ENCODE measurements at regions not wholly inside any gene's neighbourhood (a gene's known extent, or its start where the extent isn't known, plus 50 kb on each side); places are given as distances from the start of the nearest gene placed in this dataset.

DNA sequence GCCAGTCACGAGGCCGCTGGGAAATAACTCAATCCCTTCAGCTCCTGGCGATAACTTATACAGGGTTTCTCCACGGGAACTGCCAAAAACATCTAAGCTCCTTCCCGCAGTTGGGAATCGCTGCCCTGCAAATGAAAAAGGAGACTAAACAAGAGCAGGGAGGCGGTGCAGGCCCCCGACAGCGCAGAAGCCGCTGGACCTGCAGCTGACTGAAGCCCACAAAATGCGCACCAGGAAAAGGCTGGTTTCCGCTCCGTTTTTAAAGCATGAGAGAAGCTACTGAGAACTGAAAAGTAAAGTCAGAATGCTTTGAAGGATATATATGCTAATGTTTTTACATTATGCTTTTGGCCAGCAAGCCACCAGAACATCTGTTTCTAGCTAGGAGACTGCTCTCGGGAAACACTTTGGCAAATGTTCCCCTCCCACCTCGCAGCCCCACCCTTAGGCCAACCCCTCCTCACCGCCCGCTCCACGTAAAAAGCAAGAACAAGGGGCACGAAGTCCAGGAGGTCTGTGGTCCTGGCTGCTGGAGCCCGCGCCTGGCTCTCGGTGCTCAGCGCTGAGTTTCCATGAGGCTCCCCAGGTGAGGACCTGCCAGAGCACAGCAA lies 90.5 kb downstream of the SOD2 start:
- whole genome bisulfite sequencing (ENCODE audit: low lambda C conversion rate, missing lambda C conversion rate), result 88% methylated on average over 23 of the region's 23 CpGs

DNA sequence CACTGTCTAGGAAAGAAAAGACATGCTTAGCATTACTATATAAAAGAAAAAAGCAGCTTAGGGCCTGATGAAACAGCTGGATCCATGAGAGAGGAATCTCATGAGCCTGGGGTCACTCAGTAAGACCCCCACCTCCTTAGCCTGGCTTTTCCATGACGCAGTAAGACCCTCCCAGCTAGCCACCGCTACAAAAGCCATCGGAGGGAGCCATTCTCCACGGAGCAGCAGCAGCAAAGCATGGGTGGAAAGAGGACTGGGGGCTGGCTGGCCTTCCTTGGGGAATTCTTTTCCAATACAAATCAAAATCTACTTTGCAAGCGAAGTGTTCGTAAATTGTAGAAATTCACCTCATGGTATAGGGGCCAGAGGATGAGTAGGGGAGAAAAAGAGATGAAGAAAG lies 91.8 kb downstream of the SOD2 start:
- 76% methylated on average over 6 of the region's 6 CpGs for WGBS (ENCODE audit: low lambda C conversion rate, missing lambda C conversion rate)
- Histone ChIP-seq H3K4me1 (ENCODE audit: insufficient read depth) (no peaks in the 10 kb centered on the region), H3K9me3 (ENCODE audit: low read depth) (no peaks in the 10 kb centered on the region), H3K27ac (no peak overlapping the region), H3K4me2 (no peak overlapping the region), H3K27me3 (no peaks in the 10 kb centered on the region), H3K79me2 (no peaks in the 10 kb centered on the region), H3K4me3 (no peak overlapping the region), H3K9me2 (replicated peaks; ENCODE audit: insufficient read depth) (no peaks in the 10 kb centered on the region), H2AFZ (no peak overlapping the region), H3K36me3 (replicated peaks; ENCODE audit: insufficient read depth, low read depth) (no peaks in the 10 kb centered on the region), H4K20me1 (ENCODE audit: insufficient read depth, poor library complexity, severe bottlenecking) (no peaks in the 10 kb centered on the region)
- no peak for TF ChIP-seq EZH2phosphoT487 (IDR thresholded peaks at IDR 0.05; ENCODE audit: low read depth, severe bottlenecking, unreplicated experiment)
- TF ChIP-seq, protein P1, sequence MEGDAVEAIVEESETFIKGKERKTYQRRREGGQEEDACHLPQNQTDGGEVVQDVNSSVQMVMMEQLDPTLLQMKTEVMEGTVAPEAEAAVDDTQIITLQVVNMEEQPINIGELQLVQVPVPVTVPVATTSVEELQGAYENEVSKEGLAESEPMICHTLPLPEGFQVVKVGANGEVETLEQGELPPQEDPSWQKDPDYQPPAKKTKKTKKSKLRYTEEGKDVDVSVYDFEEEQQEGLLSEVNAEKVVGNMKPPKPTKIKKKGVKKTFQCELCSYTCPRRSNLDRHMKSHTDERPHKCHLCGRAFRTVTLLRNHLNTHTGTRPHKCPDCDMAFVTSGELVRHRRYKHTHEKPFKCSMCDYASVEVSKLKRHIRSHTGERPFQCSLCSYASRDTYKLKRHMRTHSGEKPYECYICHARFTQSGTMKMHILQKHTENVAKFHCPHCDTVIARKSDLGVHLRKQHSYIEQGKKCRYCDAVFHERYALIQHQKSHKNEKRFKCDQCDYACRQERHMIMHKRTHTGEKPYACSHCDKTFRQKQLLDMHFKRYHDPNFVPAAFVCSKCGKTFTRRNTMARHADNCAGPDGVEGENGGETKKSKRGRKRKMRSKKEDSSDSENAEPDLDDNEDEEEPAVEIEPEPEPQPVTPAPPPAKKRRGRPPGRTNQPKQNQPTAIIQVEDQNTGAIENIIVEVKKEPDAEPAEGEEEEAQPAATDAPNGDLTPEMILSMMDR (IDR thresholded peaks at IDR 0.05; ENCODE audit: poor library complexity), result no peak
- no peak for TF ChIP-seq EZH2 (IDR thresholded peaks at IDR 0.05; ENCODE audit: borderline replicate concordance)
- DNase-seq (ENCODE audit: low spot score), result no peak

More for the DNA sequence above, 90.5 kb downstream of the SOD2 start:
- Histone ChIP-seq H4K20me1 (ENCODE audit: insufficient read depth, poor library complexity, severe bottlenecking) (no peaks in the 10 kb centered on the region), H3K9me3 (ENCODE audit: low read depth) (no peaks in the 10 kb centered on the region), H3K27ac (no peak overlapping the region), H3K9me2 (replicated peaks; ENCODE audit: insufficient read depth) (no peaks in the 10 kb centered on the region), H3K4me1 (ENCODE audit: insufficient read depth) (no peaks in the 10 kb centered on the region), H3K4me3 (no peak overlapping the region), H3K79me2 (no peaks in the 10 kb centered on the region), H2AFZ (no peak overlapping the region), H3K36me3 (replicated peaks; ENCODE audit: insufficient read depth, low read depth) (no peaks in the 10 kb centered on the region), H3K27me3 (no peaks in the 10 kb centered on the region), H3K4me2 (no peak overlapping the region)
- no peak for DNase-seq (ENCODE audit: low spot score)
- TF ChIP-seq EZH2 (IDR thresholded peaks at IDR 0.05; ENCODE audit: borderline replicate concordance) (no peak), EZH2phosphoT487 (IDR thresholded peaks at IDR 0.05; ENCODE audit: low read depth, severe bottlenecking, unreplicated experiment) (no peak)
- TF ChIP-seq, protein P1 (IDR thresholded peaks at IDR 0.05; ENCODE audit: poor library complexity), result no peak

DNA sequence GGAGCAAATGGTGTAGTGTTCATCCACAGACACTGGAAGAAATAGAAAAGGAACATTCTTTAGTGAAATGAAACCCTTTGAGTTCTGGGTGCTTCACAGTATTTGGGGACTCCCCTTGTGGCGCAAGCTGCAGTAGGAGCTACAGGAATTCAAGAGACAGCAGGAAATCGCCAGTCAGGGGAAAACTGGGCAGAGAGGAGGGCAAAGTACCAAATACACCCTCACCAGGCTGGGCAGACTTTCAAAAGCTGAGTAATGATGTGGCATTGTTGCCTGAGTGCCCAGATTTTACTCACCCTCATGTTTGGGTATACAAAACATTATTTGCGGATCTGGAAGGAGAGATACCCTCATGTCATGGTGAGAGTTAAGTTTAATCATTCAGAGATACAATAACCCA lies 97.9 kb downstream of the SOD2 start:
- no peak overlapping the region for H2AFZ ChIP-seq
- no peak for TF ChIP-seq EZH2 (IDR thresholded peaks at IDR 0.05; ENCODE audit: borderline replicate concordance)
- no peaks in the 10 kb centered on the region for H4K20me1 ChIP-seq (ENCODE audit: insufficient read depth, poor library complexity, severe bottlenecking)
- 86% methylated on average over 3 of the region's 3 CpGs for WGBS (ENCODE audit: low lambda C conversion rate, missing lambda C conversion rate)
- DNase-seq (ENCODE audit: low spot score), result no peak
- H3K9me2 ChIP-seq (replicated peaks; ENCODE audit: insufficient read depth), result no peaks in the 10 kb centered on the region
- no peaks in the 10 kb centered on the region for H3K9me3 ChIP-seq (ENCODE audit: low read depth)
- no peaks in the 10 kb centered on the region for H3K27me3 ChIP-seq
- H3K4me2 ChIP-seq, result no peak overlapping the region
- no peaks in the 10 kb centered on the region for H3K4me1 ChIP-seq (ENCODE audit: insufficient read depth)
- no peak overlapping the region for H3K27ac ChIP-seq
- no peaks in the 10 kb centered on the region for H3K79me2 ChIP-seq
- H3K4me3 ChIP-seq, result no peak overlapping the region
- no peaks in the 10 kb centered on the region for H3K36me3 ChIP-seq (replicated peaks; ENCODE audit: insufficient read depth, low read depth)

DNA sequence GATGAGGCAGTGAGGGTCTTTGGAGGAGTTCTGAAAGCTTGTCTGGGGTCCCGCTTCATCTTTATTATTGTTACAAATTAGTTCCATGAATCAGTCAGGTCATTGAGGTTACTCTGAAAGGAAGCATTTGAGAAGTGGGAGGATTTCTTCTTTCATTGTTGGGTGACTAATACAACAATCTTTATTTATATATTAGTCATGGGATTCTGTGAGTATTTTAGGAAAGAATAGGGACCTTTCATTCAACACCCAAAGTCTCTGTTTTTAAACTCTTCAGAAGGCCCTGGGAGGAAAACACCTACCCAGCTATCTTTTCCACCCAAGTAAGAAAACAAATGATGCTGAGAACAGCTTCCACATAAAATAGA lies 98.3 kb downstream of the SOD2 start:
- Histone ChIP-seq H3K27me3 (no peaks in the 10 kb centered on the region), H3K36me3 (replicated peaks; ENCODE audit: insufficient read depth, low read depth) (no peaks in the 10 kb centered on the region), H3K4me3 (no peak overlapping the region), H3K4me2 (no peak overlapping the region), H3K9me2 (replicated peaks; ENCODE audit: insufficient read depth) (no peaks in the 10 kb centered on the region), H3K27ac (no peak overlapping the region), H3K4me1 (ENCODE audit: insufficient read depth) (no peaks in the 10 kb centered on the region), H3K9me3 (ENCODE audit: low read depth) (no peaks in the 10 kb centered on the region), H3K79me2 (no peaks in the 10 kb centered on the region), H2AFZ (no peak overlapping the region), H4K20me1 (ENCODE audit: insufficient read depth, poor library complexity, severe bottlenecking) (no peaks in the 10 kb centered on the region)
- DNase-seq (ENCODE audit: low spot score), result no peak
- no peak for TF ChIP-seq EZH2 (IDR thresholded peaks at IDR 0.05; ENCODE audit: borderline replicate concordance)
- TF ChIP-seq, protein P1 (IDR thresholded peaks at IDR 0.05; ENCODE audit: poor library complexity), result no peak
- TF ChIP-seq EZH2phosphoT487 (IDR thresholded peaks at IDR 0.05; ENCODE audit: low read depth, severe bottlenecking, unreplicated experiment), result no peak
- 94% methylated on average over 1 of the region's 1 CpG for WGBS (ENCODE audit: low lambda C conversion rate, missing lambda C conversion rate)

Measured in hepatocyte (in vitro differentiated cells).